ENCODE measurements at regions not wholly inside any gene's neighbourhood (a gene's known extent, or its start where the extent isn't known, plus 50 kb on each side); places are given as distances from the start of the nearest gene placed in this dataset.

DNA sequence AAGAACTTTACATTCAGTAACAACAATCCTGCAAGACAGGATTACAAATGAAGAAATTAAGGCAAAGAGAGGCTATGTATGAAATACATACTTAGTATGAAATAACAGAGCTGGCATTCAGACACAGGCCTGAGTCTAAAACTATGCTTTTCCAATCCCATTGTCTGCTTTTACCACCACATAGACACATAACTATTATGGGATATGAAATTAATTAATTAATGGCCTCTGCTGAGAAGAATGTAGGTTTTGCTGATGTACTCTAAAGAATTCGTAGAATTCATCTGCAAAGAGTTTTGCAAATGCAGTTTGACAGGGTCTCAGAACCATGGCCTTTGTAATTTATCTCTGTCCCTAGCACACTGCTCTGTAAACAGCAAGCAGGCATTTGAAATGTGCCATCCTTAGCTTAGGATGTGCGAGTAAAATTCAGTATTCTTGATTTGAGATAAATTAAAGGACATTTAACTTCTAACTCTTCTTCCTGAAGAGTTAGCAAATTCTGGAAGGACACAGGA, 54.5 kb upstream of the BOC start:
- Histone ChIP-seq H3K23ac (ENCODE audit: low read depth, low read length) (no peak overlapping the region), H3K4ac (ENCODE audit: low read depth, low read length) (no peak overlapping the region), H3K27me3 (ENCODE audit: control insufficient read depth, insufficient read depth, low read length) (peaks cover 9% of the 10 kb centered on the region; the same call in 1 of the 2 replicates), H2AK9ac (replicated peaks; ENCODE audit: low read depth, low read length, poor library complexity) (no peak overlapping the region), H3K18ac (ENCODE audit: low read depth, low read length) (no peak overlapping the region), H2BK5ac (ENCODE audit: low read depth, low read length, poor library complexity, severe bottlenecking) (no peak overlapping the region), H4K20me1 (ENCODE audit: insufficient read depth, low read length) (no peaks in the 10 kb centered on the region), H3K4me3 (ENCODE audit: insufficient read depth, low read depth, low read length) (no peak overlapping the region), H3K9ac (ENCODE audit: low read depth, low read length) (no peak overlapping the region), H4K5ac (ENCODE audit: low read depth, low read length) (no peak overlapping the region; the same call in 1 of the 2 replicates), H4K8ac (ENCODE audit: low read depth in 2 of 2, low read length in 2 of 2) (no peak overlapping the region), H3K14ac (replicated peaks; ENCODE audit: low read depth, low read length) (no peak overlapping the region), H2AK5ac (ENCODE audit: low read depth, low read length) (no peak overlapping the region), H3K9me3 (ENCODE audit: control insufficient read depth, insufficient read depth, low read length) (peaks cover 2% of the 10 kb centered on the region; the same call in 1 of the 2 replicates), H4K91ac (ENCODE audit: insufficient read depth, low read depth, low read length) (no peak overlapping the region), H2BK15ac (ENCODE audit: low read depth, low read length) (no peak overlapping the region), H3K9me1 (ENCODE audit: insufficient read depth, low read length) (no peaks in the 10 kb centered on the region), H3K4me1 (ENCODE audit: control insufficient read depth, insufficient read depth, low read length) (peaks cover 4% of the 10 kb centered on the region; the same call in 1 of the 2 replicates), H3K36me3 (ENCODE audit: control insufficient read depth, insufficient read depth, low read length) (no peaks in the 10 kb centered on the region), H3K27ac (ENCODE audit: insufficient read depth, low read length) (no peak overlapping the region), H2BK20ac (ENCODE audit: low read depth, low read length) (no peak overlapping the region), H3K56ac (ENCODE audit: extremely low read depth, insufficient read depth, low read length) (no peak overlapping the region), H2BK120ac (ENCODE audit: low read depth, low read length) (no peak overlapping the region), H3K4me2 (ENCODE audit: low read depth, low read length) (no peak overlapping the region), H2AFZ (replicated peaks; ENCODE audit: low read length, poor library complexity) (no peak overlapping the region), H3K79me1 (ENCODE audit: low read depth in 1 of 2, low read length in 2 of 2) (no peaks in the 10 kb centered on the region)
- intact Hi-C loops (cut with micrococcal nuclease) (no loop called here), dilution Hi-C loops (cut with HindIII; ENCODE audit: low sequenced_read_pairs, unreplicated experiment) (no loop called here), in situ Hi-C loops (cut with MboI; ENCODE audit: low sequenced_read_pairs) (no loop called here)
- DNase-seq (no peak), ATAC-seq (ENCODE audit: low read depth) (no peak)
- WGBS, 2 experiments (ENCODE audit: extremely low coverage in 2 of 2, insufficient read length in 1 of 2) = 40% methylated on average over 1 of the region's 2 CpGs; no CpG with 5 or more reads in 1 of the 2 experiments
- POLR2A ChIA-PET (ENCODE audit: unreplicated experiment) = no interaction called here
- no TSS peak for BruUV-seq (replicated peaks)
- TF ChIP-seq RFX5 (IDR thresholded peaks at IDR 0.05; ENCODE audit: low read depth, low read length) (no peak), MAFK (IDR thresholded peaks at IDR 0.05; ENCODE audit: low read depth, low read length) (no peak), RAD21 (IDR thresholded peaks at IDR 0.05; ENCODE audit: low read length) (no peak), CHD1 (IDR thresholded peaks at IDR 0.05; ENCODE audit: low read depth, low read length) (no peak), MXI1 (IDR thresholded peaks at IDR 0.05; ENCODE audit: borderline replicate concordance, low read depth, low read length) (no peak), NFE2L2 (IDR thresholded peaks at IDR 0.05; ENCODE audit: low read depth, low read length) (no peak), BHLHE40 (IDR thresholded peaks at IDR 0.05; ENCODE audit: low read depth, low read length) (no peak), FOS (IDR thresholded peaks at IDR 0.05; ENCODE audit: low read depth, low read length) (no peak), CEBPB (IDR thresholded peaks at IDR 0.05; ENCODE audit: low read depth, low read length) (no peak), RCOR1 (IDR thresholded peaks at IDR 0.05; ENCODE audit: insufficient replicate concordance, low read length) (no peak), MAZ (IDR thresholded peaks at IDR 0.05; ENCODE audit: borderline replicate concordance, low read depth, low read length) (no peak), SMC3 (IDR thresholded peaks at IDR 0.05; ENCODE audit: low read depth, low read length) (no peak), POLR2A (IDR thresholded peaks at IDR 0.05; ENCODE audit: low read depth, low read length) (no peak)
- TF ChIP-seq, protein P1, sequence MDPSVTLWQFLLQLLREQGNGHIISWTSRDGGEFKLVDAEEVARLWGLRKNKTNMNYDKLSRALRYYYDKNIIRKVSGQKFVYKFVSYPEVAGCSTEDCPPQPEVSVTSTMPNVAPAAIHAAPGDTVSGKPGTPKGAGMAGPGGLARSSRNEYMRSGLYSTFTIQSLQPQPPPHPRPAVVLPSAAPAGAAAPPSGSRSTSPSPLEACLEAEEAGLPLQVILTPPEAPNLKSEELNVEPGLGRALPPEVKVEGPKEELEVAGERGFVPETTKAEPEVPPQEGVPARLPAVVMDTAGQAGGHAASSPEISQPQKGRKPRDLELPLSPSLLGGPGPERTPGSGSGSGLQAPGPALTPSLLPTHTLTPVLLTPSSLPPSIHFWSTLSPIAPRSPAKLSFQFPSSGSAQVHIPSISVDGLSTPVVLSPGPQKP (IDR thresholded peaks at IDR 0.05; ENCODE audit: borderline replicate concordance, low read depth, low read length) = no peak
- TF ChIP-seq, protein P2, sequence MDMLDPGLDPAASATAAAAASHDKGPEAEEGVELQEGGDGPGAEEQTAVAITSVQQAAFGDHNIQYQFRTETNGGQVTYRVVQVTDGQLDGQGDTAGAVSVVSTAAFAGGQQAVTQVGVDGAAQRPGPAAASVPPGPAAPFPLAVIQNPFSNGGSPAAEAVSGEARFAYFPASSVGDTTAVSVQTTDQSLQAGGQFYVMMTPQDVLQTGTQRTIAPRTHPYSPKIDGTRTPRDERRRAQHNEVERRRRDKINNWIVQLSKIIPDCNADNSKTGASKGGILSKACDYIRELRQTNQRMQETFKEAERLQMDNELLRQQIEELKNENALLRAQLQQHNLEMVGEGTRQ (IDR thresholded peaks at IDR 0.05; ENCODE audit: low read depth, low read length) = no peak
- TF ChIP-seq, protein P3, sequence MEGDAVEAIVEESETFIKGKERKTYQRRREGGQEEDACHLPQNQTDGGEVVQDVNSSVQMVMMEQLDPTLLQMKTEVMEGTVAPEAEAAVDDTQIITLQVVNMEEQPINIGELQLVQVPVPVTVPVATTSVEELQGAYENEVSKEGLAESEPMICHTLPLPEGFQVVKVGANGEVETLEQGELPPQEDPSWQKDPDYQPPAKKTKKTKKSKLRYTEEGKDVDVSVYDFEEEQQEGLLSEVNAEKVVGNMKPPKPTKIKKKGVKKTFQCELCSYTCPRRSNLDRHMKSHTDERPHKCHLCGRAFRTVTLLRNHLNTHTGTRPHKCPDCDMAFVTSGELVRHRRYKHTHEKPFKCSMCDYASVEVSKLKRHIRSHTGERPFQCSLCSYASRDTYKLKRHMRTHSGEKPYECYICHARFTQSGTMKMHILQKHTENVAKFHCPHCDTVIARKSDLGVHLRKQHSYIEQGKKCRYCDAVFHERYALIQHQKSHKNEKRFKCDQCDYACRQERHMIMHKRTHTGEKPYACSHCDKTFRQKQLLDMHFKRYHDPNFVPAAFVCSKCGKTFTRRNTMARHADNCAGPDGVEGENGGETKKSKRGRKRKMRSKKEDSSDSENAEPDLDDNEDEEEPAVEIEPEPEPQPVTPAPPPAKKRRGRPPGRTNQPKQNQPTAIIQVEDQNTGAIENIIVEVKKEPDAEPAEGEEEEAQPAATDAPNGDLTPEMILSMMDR (conservative IDR thresholded peaks at IDR 0.05; ENCODE audit: low read depth, low read length) = no peak
- CTCF ChIA-PET = no interaction called here

All from IMR-90 (cell line).